T-helper 1 cell (primary cell): ENCODE measurements at regions not wholly inside any gene's neighbourhood (a gene's known extent, or its start where the extent isn't known, plus 50 kb on each side); places are given as distances from the start of the nearest gene placed in this dataset.

Experiments
- DNase-seq, 5 donors: peaks; one replicate each; pipeline ENCODE4 v3.0.0-alpha.2; 2012 to 2020

- no peak for DNase-seq
Observed at GRCh38 chr11:28703371-28703770, 595.2 kb downstream of the METTL15 start.

GRCh38 chr11:28702871-28703270, 594.7 kb downstream of the METTL15 start:
- DNase-seq = no peak

GRCh38 chr11:28702450-28702790, 594.2 kb downstream of the METTL15 start:
- DNase-seq = no peak

- DNase-seq = no peak
Observed at GRCh38 chr11:28701760-28702449, 593.7 kb downstream of the METTL15 start.

GRCh38 chr11:28699701-28700100, 591.5 kb downstream of the METTL15 start:
- no peak for DNase-seq

GRCh38 chr11:28697920-28698827, 590.0 kb downstream of the METTL15 start:
- no peak for DNase-seq

- DNase-seq = no peak
Observed at GRCh38 chr11:28696591-28696990, 588.4 kb downstream of the METTL15 start.

- DNase-seq = no peak
Observed at GRCh38 chr11:28690746-28691145, 582.6 kb downstream of the METTL15 start.

- no peak for DNase-seq
Observed at GRCh38 chr11:28684011-28684586, 575.9 kb downstream of the METTL15 start.

- DNase-seq = no peak
Observed at GRCh38 chr11:28679795-28680468, 571.7 kb downstream of the METTL15 start.

- no peak for DNase-seq
Observed at GRCh38 chr11:28677721-28678120, 569.5 kb downstream of the METTL15 start.

GRCh38 chr11:28675183-28675582, 567.0 kb downstream of the METTL15 start:
- DNase-seq = no peak

GRCh38 chr11:28674433-28675103, 566.4 kb downstream of the METTL15 start:
- DNase-seq = no peak

GRCh38 chr11:28673691-28674432, 565.7 kb downstream of the METTL15 start:
- no peak for DNase-seq

GRCh38 chr11:28671274-28671673, 563.1 kb downstream of the METTL15 start:
- DNase-seq = no peak

GRCh38 chr11:28666632-28667031, 558.4 kb downstream of the METTL15 start:
- no peak for DNase-seq

GRCh38 chr11:28659716-28660348, 551.6 kb downstream of the METTL15 start:
- DNase-seq = no peak

GRCh38 chr11:28657378-28658030, 549.3 kb downstream of the METTL15 start:
- no peak for DNase-seq

GRCh38 chr11:28654191-28654590, 546.0 kb downstream of the METTL15 start:
- no peak for DNase-seq

GRCh38 chr11:28649922-28650321, 541.7 kb downstream of the METTL15 start:
- DNase-seq = no peak

GRCh38 chr11:28636566-28636965, 528.4 kb downstream of the METTL15 start:
- no peak for DNase-seq
